CD4-positive, alpha-beta T cell (primary cell): ENCODE measurements at regions not wholly inside any gene's neighbourhood (a gene's known extent, or its start where the extent isn't known, plus 50 kb on each side); places are given as distances from the start of the nearest gene placed in this dataset.

ENCODE experiments used
- ATAC-seq: fragments of 200-7000 bp; cut with Tn5 transposase; one replicate; pipeline ENCODE4 v1.10.0; 2022; ENCODE audit warnings: mild to moderate bottlenecking; ENCODE audit not compliant: poor library complexity
- CTCF ChIA-PET: fragments of 350-600 bp; sonication (Branson Sonifier 250); formaldehyde crosslinking; loops from one replicate; lab custom pipeline; 2021; ENCODE audit warnings: antibody characterized with exemption, inconsistent platforms; lab: Charles Lee
- POLR2A ChIA-PET: fragments of 350-600 bp; sonication (Branson Sonifier 250); formaldehyde crosslinking; loops from one replicate; lab custom pipeline; 2021; ENCODE audit warnings: antibody characterized with exemption, inconsistent platforms; lab: Charles Lee
- DNase-seq, 14 experiments: peaks; one replicate each; pipeline ENCODE4 v3.0.0-alpha.2; 2013 to 2020; ENCODE audit warnings: mixed read lengths in 2 of 14
- H3K27ac ChIP-seq, 2 donors: one replicate each; pipeline versions ENCODE4 v1.5.1 to v1.7.0; 2013; ENCODE audit warnings: low read length in 2 of 2, low read depth in 1 of 2, mild to moderate bottlenecking in 1 of 2
- H3K27me3 ChIP-seq, 2 experiments: 1 replicate in 1 of 2; 2 replicates in 1 of 2; pipeline versions ENCODE4 v1.6.1 to v1.7.0; 2013; ENCODE audit warnings: low read length in 2 of 2, control low read depth in 1 of 2, mild to moderate bottlenecking in 1 of 2, moderate library complexity in 1 of 2; ENCODE audit not compliant: insufficient read depth in 2 of 2, control insufficient read depth in 1 of 2
- H3K36me3 ChIP-seq: one replicate; pipeline ENCODE4 v1.6.1; 2013; ENCODE audit warnings: low read length, control low read depth; ENCODE audit not compliant: insufficient read depth
- H3K4me1 ChIP-seq: one replicate; pipeline ENCODE4 v1.6.1; 2013; ENCODE audit warnings: low read length, control low read depth; ENCODE audit not compliant: insufficient read depth
- H3K4me3 ChIP-seq: one replicate; pipeline ENCODE4 v1.5.1; 2013; ENCODE audit warnings: mild to moderate bottlenecking, low read length, moderate library complexity
- H3K9me3 ChIP-seq, 2 experiments: 1 replicate in 1 of 2; 2 replicates in 1 of 2; pipeline versions ENCODE4 v1.6.1 to v1.7.0; 2013; ENCODE audit warnings: low read length in 2 of 2, mild to moderate bottlenecking in 2 of 2, control low read depth in 1 of 2, moderate library complexity in 1 of 2; ENCODE audit not compliant: control insufficient read depth in 1 of 2, insufficient read depth in 1 of 2
- H3K27ac Mint-ChIP-seq: one replicate; pipeline ENCODE4 v1.8.0; 2020; ENCODE audit warnings: mixed read lengths
- H3K27me3 Mint-ChIP-seq: one replicate; pipeline ENCODE4 v1.8.0; 2021; ENCODE audit warnings: mixed read lengths
- H3K36me3 Mint-ChIP-seq: one replicate; pipeline ENCODE4 v1.8.0; 2021; ENCODE audit warnings: low read depth, mixed read lengths
- H3K4me1 Mint-ChIP-seq: one replicate; pipeline ENCODE4 v1.8.0; 2021; ENCODE audit warnings: low read depth, mixed read lengths
- H3K4me3 Mint-ChIP-seq: one replicate; pipeline ENCODE4 v1.8.0; 2020; ENCODE audit warnings: mild to moderate bottlenecking, mixed read lengths
- H3K9me3 Mint-ChIP-seq: one replicate; pipeline ENCODE4 v1.8.0; 2020; ENCODE audit warnings: mixed read lengths
- intact Hi-C, 2 experiments: fragments of 100-400 bp; cut with DNase I in 1 of 2; cut with micrococcal nuclease in 1 of 2; formaldehyde crosslinking; loops; one replicate each; pipeline versions ENCODE4 v1.15.1 to v1.9.0; 2023 to 2025; cut with DNase I, micrococcal nuclease
- TF ChIP-seq, protein P1 (sequence below): fragments of 200-600 bp; IDR thresholded peaks from one replicate; pipeline ENCODE4 v1.8.0; 2022; ENCODE audit warnings: antibody characterized with exemption, mild to moderate bottlenecking

DNA sequence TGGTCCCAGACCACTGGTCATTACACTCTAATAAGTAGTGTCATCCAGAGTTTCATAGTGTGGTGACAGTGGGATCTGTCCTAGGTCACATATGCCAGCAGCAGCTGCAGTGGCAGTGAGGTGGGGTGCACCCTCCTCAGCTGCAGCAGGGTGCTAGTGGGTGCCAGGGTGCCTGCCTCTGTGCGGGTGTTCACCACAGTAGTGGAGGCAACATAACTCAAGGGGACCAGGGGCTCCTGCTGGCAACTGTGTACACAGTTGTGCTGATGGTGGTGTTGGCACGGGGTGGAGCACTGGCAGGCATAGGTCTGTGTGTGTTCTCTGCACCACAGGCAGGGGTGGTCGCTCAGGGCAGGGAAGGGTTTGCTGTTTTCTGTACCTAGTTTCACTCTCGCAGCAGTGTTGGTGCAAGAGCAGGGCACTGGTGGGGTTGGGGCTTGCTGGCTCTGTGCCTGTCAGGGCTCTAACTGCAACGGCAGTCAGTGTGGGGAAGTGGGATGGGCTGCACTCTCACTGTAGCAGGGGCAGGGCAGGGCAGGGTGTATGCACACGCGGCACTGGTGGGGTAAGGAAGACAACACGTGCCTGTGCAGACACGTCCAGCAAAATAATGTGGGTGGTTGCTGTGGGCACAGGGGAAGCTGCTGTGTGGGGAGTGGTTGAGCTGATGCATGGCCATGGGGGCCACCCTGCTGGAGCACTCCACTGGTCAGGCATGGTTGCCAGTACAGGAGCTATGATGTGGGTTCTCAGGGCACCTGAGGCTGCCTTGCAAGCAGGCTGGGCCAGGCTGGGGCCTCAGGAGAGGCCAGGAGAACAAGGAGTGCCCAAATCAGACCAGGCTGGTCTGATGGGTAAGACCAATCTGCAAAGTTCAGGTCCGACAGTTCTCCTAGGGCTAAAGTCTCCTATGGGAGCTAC is 226.6 kb downstream of the MEIS1 start:
- intact Hi-C loops: no loop called here
- no peak for ATAC-seq
- H3K27me3 Mint-ChIP-seq: no peaks in the 10 kb centered on the region
- Histone ChIP-seq H3K4me3 (no peak overlapping the region), H3K36me3 (no peaks in the 10 kb centered on the region), H3K27me3 (peaks cover 0 to 3% of the 10 kb centered on the region in 2 experiments), H3K27ac (no peak overlapping the region), H3K4me1 (no peaks in the 10 kb centered on the region), H3K9me3 (peaks cover 0 to 13% of the 10 kb centered on the region in 2 experiments)
- POLR2A ChIA-PET: no interaction called here
- peak in 1 of 14 experiments; percentile 5 for DNase-seq
- no peak overlapping the region for H3K27ac Mint-ChIP-seq
- TF ChIP-seq, protein P1, sequence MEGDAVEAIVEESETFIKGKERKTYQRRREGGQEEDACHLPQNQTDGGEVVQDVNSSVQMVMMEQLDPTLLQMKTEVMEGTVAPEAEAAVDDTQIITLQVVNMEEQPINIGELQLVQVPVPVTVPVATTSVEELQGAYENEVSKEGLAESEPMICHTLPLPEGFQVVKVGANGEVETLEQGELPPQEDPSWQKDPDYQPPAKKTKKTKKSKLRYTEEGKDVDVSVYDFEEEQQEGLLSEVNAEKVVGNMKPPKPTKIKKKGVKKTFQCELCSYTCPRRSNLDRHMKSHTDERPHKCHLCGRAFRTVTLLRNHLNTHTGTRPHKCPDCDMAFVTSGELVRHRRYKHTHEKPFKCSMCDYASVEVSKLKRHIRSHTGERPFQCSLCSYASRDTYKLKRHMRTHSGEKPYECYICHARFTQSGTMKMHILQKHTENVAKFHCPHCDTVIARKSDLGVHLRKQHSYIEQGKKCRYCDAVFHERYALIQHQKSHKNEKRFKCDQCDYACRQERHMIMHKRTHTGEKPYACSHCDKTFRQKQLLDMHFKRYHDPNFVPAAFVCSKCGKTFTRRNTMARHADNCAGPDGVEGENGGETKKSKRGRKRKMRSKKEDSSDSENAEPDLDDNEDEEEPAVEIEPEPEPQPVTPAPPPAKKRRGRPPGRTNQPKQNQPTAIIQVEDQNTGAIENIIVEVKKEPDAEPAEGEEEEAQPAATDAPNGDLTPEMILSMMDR: no peak
- CTCF ChIA-PET: no interaction called here
- no peaks in the 10 kb centered on the region for H3K4me1 Mint-ChIP-seq
- H3K36me3 Mint-ChIP-seq: no peaks in the 10 kb centered on the region
- no peak overlapping the region for H3K4me3 Mint-ChIP-seq
- peaks cover 5% of the 10 kb centered on the region for H3K9me3 Mint-ChIP-seq

DNA sequence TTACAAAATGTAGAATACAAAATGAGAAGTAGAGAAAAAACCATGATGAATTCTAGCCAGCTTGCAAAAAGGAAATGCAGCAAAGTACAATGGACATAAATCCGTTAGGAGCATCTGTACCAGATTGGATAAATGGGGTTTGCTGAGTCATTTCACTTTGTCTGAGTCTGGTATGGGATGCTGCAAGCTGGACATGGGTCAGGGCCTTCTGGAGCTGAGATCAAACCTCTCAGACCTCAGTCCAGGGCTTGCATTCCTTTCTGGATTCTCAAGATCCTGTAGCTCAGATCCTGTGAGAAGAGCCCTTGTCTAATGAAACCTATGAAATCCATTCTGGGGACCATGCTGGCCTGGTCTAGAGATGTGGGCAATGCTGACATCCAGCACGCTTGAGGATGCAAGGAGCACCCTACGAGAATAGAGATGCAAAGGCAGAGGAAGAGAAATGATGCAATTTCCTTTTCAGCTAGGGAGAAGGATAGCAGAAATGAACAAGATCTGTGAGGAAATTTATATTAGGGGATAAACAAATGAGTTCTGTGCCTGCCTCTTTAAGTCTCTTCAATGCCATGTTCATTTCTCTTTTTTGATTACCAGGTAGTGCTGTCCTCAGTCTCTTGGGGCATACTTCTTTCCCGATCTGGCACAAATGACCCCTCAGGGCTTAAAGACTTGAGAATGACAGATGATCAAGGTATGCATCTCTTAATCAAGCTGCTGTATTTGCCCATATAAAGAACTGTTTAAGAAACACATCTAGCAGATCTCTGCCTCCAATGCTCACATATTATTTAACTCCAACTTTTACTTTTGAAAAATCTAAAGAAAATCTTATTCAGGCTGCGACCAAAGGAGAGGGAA is 230.4 kb downstream of the MEIS1 start:
- intact Hi-C loops: no loop called here
- TF ChIP-seq, protein P1: no peak
- H3K27me3 ChIP-seq: peaks cover 0 to 3% of the 10 kb centered on the region in 2 experiments
- Mint-ChIP-seq H3K4me3 (no peak overlapping the region), H3K27me3 (no peaks in the 10 kb centered on the region), H3K27ac (no peak overlapping the region), H3K4me1 (no peaks in the 10 kb centered on the region), H3K9me3 (no peaks in the 10 kb centered on the region), H3K36me3 (no peaks in the 10 kb centered on the region)
- no peak overlapping the region for H3K27ac ChIP-seq
- CTCF ChIA-PET: no interaction called here
- no peaks in the 10 kb centered on the region for H3K4me1 ChIP-seq
- ATAC-seq: no peak
- H3K4me3 ChIP-seq: no peak overlapping the region
- DNase-seq: no peak
- POLR2A ChIA-PET: no interaction called here
- H3K36me3 ChIP-seq: no peaks in the 10 kb centered on the region
- peaks cover 0 to 13% of the 10 kb centered on the region in 2 experiments for H3K9me3 ChIP-seq

DNA sequence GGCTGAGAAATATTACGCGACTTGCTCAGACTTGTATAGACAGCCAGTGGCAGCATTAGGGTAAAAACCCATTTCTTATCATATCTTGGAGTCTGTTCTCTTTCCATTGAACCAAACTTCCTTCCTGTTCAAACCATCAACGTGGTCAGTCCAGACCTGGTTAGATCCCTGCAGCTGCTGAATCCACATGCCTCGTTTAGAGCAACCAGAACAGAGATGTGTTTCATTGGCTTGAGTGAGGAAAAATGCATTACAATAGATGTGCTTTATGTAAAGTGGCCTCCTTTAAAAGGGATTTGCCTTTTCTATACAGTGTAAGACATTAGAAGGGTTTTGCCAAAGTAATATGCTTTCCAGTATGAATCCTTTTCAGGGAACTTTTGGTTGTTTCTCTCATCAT is 232.4 kb downstream of the MEIS1 start:
- Mint-ChIP-seq H3K27me3 (no peaks in the 10 kb centered on the region), H3K4me3 (no peak overlapping the region), H3K9me3 (no peaks in the 10 kb centered on the region), H3K36me3 (no peaks in the 10 kb centered on the region), H3K27ac (no peak overlapping the region), H3K4me1 (no peaks in the 10 kb centered on the region)
- CTCF ChIA-PET: no interaction called here
- no peaks in the 10 kb centered on the region for H3K9me3 ChIP-seq
- no peak for ATAC-seq
- no peaks in the 10 kb centered on the region for H3K27me3 ChIP-seq
- DNase-seq: no peak
- no peak overlapping the region for H3K4me3 ChIP-seq
- TF ChIP-seq, protein P1: no peak
- intact Hi-C loops: no loop called here
- no peak overlapping the region for H3K27ac ChIP-seq
- POLR2A ChIA-PET: no interaction called here
- H3K36me3 ChIP-seq: no peaks in the 10 kb centered on the region
- no peaks in the 10 kb centered on the region for H3K4me1 ChIP-seq
